SK-N-MC (cell line): ENCODE measurements at regions not wholly inside any gene's neighbourhood (a gene's known extent, or its start where the extent isn't known, plus 50 kb on each side); places are given as distances from the start of the nearest gene placed in this dataset.

Experiments used
- EZH2 ChIP-seq: fragments of 200-600 bp; sonication (generic); IDR thresholded peaks from one replicate; pipeline ENCODE4 v1.6.1; 2017; ENCODE audit warnings: antibody characterized with exemption
- FOXP2 ChIP-seq: optimal IDR thresholded peaks from 2 replicates; pipeline ENCODE3; 2011; ENCODE audit warnings: mild to moderate bottlenecking, moderate library complexity; ENCODE audit not compliant: insufficient read depth; ENCODE audit errors: extremely low read length, control extremely low read depth
- POLR2AphosphoS5 ChIP-seq: IDR thresholded peaks from 2 replicates; pipeline ENCODE4 v1.6.1; 2012; ENCODE audit warnings: mild to moderate bottlenecking, low read depth, low read length, borderline replicate concordance

- TF ChIP-seq EZH2 (no peak), POLR2AphosphoS5 (no peak), FOXP2 (no peak)
These were observed 191.5 kb upstream of the RPL34 start for GRCh38 chr4:108428923-108429322.
